Ishikawa (cell line): ENCODE measurements at regions not wholly inside any gene's neighbourhood (a gene's known extent, or its start where the extent isn't known, plus 50 kb on each side); places are given as distances from the start of the nearest gene placed in this dataset.

Source experiments
- CEBPB ChIP-seq: IDR thresholded peaks from 2 replicates; pipeline ENCODE4 v1.6.1; 2012
- CREB1 ChIP-seq: IDR thresholded peaks from 2 replicates; pipeline ENCODE4 v1.6.1; 2012; ENCODE audit warnings: low read depth
- EGR1 ChIP-seq: IDR thresholded peaks from 2 replicates; pipeline ENCODE4 v1.6.1; 2012
- EP300 ChIP-seq: IDR thresholded peaks from 2 replicates; pipeline ENCODE4 v1.6.1; 2012; ENCODE audit warnings: borderline replicate concordance
- FOXM1 ChIP-seq: IDR thresholded peaks from 2 replicates; pipeline ENCODE4 v1.6.1; 2012; ENCODE audit warnings: low read depth, borderline replicate concordance
- NFIC ChIP-seq: IDR thresholded peaks from 2 replicates; pipeline ENCODE4 v1.6.1; 2012
- RAD21 ChIP-seq: IDR thresholded peaks from 2 replicates; pipeline ENCODE4 v1.6.1; 2012; ENCODE audit warnings: low read depth
- TAF1 ChIP-seq: IDR thresholded peaks from 2 replicates; pipeline ENCODE4 v1.6.1; 2012; ENCODE audit warnings: low read depth, mild to moderate bottlenecking
- TCF12 ChIP-seq: IDR thresholded peaks from 2 replicates; pipeline ENCODE4 v1.6.1; 2012; ENCODE audit warnings: low read depth
- TEAD4 ChIP-seq: IDR thresholded peaks from 2 replicates; pipeline ENCODE4 v1.6.1; 2012
- YY1 ChIP-seq: IDR thresholded peaks from 2 replicates; pipeline ENCODE4 v1.6.1; 2012; ENCODE audit warnings: low read depth
- ZBTB7A ChIP-seq: IDR thresholded peaks from 2 replicates; pipeline ENCODE4 v1.6.1; 2012; ENCODE audit warnings: low read depth
- TF ChIP-seq, protein P1 (sequence below): IDR thresholded peaks from 2 replicates; pipeline ENCODE4 v1.6.1; 2012
- TF ChIP-seq, protein P2 (sequence below): IDR thresholded peaks from 2 replicates; pipeline ENCODE4 v1.6.1; 2012
- TF ChIP-seq, protein P3 (sequence below): IDR thresholded peaks from 2 replicates; pipeline ENCODE4 v1.6.1; 2012; ENCODE audit warnings: low read depth, mild to moderate bottlenecking

DNA sequence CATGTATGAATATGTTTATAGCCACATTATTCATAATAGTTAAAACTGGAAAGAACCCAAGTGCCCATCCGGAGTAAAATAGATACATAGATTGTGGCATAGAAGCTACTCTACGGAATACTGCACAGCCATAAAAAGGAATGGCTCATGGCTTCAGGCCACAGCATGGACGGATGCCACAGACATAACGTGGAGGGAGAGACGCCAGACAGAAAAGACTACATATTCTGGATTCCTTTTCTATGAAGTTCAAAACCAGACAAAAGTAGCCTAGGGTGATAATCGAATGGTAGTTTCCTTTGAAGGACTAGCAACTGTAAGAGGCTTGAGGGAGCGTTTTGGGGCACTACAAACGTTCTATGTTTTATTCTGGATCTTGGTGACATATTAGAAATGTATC lies 58.9 kb upstream of the FOXI2 start:
- TF ChIP-seq, protein P1, sequence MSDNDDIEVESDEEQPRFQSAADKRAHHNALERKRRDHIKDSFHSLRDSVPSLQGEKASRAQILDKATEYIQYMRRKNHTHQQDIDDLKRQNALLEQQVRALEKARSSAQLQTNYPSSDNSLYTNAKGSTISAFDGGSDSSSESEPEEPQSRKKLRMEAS, result no peak
- TF ChIP-seq CREB1 (no peak), YY1 (no peak), TCF12 (no peak), RAD21 (no peak), EP300 (no peak), ZBTB7A (no peak), FOXM1 (no peak), EGR1 (no peak), NFIC (no peak), CEBPB (no peak), TAF1 (no peak), TEAD4 (no peak)
- TF ChIP-seq, protein P2, sequence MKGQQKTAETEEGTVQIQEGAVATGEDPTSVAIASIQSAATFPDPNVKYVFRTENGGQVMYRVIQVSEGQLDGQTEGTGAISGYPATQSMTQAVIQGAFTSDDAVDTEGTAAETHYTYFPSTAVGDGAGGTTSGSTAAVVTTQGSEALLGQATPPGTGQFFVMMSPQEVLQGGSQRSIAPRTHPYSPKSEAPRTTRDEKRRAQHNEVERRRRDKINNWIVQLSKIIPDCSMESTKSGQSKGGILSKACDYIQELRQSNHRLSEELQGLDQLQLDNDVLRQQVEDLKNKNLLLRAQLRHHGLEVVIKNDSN, result no peak
- TF ChIP-seq, protein P3, sequence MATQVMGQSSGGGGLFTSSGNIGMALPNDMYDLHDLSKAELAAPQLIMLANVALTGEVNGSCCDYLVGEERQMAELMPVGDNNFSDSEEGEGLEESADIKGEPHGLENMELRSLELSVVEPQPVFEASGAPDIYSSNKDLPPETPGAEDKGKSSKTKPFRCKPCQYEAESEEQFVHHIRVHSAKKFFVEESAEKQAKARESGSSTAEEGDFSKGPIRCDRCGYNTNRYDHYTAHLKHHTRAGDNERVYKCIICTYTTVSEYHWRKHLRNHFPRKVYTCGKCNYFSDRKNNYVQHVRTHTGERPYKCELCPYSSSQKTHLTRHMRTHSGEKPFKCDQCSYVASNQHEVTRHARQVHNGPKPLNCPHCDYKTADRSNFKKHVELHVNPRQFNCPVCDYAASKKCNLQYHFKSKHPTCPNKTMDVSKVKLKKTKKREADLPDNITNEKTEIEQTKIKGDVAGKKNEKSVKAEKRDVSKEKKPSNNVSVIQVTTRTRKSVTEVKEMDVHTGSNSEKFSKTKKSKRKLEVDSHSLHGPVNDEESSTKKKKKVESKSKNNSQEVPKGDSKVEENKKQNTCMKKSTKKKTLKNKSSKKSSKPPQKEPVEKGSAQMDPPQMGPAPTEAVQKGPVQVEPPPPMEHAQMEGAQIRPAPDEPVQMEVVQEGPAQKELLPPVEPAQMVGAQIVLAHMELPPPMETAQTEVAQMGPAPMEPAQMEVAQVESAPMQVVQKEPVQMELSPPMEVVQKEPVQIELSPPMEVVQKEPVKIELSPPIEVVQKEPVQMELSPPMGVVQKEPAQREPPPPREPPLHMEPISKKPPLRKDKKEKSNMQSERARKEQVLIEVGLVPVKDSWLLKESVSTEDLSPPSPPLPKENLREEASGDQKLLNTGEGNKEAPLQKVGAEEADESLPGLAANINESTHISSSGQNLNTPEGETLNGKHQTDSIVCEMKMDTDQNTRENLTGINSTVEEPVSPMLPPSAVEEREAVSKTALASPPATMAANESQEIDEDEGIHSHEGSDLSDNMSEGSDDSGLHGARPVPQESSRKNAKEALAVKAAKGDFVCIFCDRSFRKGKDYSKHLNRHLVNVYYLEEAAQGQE, result no peak

DNA sequence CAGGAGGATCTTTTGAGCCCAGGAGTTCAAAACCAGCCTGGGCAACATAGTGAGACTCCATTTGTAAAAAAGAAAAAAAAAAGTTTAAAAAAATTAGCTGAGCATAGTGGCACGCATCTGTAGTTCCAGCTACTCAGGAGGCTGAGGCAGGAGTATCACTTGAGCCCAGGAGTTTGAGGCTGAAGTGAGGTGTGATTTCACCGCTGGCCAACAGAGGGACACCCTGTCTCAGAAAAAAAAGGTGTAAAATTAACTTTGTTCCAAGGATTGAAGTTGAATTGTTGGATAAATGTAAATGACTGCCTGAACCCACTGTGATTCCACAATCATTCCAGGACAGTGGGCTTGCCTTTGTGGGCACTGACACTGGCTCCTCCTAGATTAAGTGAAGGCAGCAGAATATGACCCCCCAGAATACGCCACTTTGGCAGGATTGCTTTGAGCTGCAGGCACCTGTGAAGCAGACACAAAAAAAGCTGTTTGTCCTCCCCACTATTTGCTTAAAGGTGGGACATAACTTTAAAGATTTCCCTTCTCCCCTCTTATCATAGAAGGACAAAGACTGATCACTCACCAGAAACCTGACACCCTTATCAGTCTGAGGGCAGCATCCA lies 57.2 kb upstream of the FOXI2 start:
- TF ChIP-seq YY1 (no peak), RAD21 (peak; percentile 41)
